NCI-H446 (cell line): ENCODE measurements at regions not wholly inside any gene's neighbourhood (a gene's known extent, or its start where the extent isn't known, plus 50 kb on each side); places are given as distances from the start of the nearest gene placed in this dataset.

Source experiments
- DNase-seq, 2 experiments: peaks; one replicate each; lab custom pipeline; 2025; lab: John Stamatoyannopoulos, UW

DNA sequence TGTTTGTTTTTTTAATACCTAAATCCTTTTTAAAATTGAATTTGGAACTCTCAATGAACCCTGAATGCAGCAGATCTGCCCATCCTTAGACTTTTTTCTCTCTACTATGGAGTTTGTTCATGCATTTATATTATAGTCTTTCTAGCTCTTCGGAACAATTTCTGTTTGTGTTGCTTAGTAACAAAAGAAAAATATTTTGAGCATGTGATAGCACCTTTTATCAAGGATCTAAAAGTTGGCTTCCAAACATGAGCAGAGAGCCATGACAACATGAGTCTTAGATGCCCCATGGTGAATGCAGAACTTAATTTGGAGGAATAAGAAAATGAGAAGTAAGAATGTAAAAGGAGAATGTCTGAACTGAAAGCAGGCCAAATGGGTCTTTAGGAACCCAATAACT lies 133.7 kb downstream of the EDN1 start:
- no peak for DNase-seq

DNA sequence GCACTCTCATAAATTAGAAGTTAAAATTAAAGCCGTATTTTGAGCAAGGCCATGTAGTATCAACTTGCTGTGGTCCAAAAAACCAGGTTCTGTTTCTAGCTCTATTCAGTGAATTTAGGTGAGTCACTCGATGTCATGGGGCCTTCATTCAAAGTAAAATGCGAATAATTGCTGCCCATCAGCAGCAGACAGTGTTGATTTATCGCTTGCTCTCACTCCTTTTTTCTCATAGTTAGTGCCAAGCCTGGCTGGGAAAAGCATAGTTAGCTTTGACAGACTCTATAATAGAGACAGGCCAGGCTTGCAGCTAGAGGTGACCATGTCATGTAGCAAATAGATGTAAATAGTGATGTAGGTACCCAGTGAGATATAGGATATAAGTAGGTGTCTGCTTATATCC lies 136.0 kb downstream of the EDN1 start:
- no peak for DNase-seq

DNA sequence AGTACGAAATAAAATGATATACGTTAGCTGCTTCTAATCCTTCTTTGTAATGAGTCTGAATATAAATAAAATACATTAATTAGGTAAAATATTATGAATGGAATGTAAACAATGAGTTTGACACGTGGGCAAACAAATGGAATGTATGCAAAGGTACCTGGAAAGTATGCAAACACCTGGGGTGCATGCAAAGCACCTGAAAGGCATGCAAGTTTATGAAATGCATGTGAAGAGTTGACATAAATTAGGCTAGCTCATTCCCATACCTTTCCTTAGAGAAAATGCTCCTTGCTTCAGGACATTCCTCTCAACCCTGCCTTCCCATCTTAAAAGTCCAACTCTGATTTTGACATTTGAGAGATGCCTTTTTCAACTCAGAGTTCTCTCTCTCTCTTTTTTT lies 140.9 kb downstream of the EDN1 start:
- DNase-seq = no peak

DNA sequence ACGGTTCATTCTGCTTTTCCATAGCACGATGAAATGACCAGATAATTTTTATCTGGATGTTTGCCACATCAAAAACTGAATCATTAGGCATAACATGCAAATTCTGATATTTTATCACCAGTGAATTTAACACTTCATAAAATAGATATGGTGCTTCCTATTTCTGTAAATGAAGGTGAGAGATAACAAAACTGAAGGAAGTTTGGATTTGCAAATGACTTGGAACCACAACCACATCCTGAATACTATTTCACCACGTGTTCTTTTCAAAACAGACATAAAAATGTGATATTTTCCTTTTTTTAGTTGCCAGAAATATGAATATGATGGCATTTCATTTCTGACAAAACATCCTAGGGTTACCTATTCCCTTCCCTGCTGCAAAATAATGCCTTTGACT lies 146.1 kb downstream of the EDN1 start:
- no peak for DNase-seq

DNA sequence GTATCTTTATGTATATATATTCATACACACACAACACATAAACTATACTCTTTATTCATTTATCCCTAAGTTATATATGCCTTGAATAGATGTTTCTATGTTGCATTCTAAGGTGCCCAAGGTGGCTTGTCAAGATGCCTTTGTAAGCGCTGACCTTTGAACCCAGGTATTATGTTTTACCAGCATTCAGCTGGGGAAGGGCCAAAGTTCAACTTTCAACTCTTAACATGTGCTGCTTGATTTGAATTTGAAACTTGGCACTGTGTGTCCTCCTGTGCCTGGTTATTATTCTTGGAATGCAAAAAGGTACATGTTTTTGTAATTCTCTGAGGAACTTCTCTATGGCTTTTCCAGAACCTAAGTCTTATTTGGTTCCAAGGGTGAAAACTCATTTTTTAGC lies 146.5 kb downstream of the EDN1 start:
- no peak for DNase-seq

DNA sequence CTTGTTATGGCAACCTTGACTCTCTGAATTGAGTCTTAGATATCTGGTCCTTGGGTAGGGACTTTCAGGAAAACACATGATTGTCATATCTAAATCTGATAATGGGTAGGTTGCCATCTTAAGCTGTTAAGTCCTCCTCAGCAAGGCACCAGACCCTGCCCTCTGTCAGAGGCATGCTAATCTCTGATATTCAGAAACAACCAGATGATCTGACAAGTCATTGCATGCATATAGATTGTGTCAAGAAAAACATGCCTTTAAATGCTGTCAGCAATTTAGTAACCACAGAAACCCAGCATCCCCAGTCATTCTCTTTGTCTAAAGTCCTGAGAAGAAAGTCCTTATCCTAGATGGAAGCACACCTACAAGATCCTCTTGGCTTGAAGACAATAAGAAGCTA lies 149.1 kb downstream of the EDN1 start:
- DNase-seq = no peak

DNA sequence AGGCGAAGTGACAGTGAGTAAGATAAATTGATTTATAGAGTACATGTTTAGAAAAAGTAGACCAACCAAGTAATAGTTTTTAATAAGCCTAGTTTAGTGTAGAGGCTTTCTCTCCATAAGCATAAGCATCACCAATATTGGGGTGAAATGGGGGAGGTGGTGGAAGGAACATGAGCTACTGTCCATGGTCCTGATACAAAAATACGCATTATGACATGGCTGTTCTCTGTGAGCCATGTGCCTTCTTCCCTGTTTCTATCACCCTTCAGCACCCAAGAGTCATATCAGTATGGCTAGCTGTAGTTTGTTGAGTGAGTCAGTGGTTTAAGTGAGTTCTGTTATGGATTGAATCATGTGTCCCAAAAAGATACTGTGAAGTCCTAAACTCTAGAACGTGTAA lies 150.8 kb downstream of the EDN1 start:
- no peak for DNase-seq

DNA sequence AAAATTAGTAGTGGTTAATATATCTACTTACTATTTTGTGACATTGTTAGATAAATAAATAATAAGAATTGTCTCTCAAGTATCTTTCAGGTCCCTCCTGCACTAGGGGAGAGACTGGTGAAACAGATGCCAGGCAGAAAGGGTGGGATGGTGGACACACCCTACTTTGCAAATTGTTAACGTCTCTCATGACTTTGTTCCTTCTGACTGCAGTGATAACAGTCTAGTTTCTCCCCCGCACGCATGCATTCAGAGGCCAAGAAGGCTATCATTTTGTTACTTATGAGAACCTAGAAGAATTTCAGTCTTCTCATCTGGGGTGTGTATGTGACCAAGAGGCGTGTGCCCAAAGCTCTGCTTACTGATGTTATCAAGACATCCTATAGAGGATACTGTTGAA lies 152.3 kb downstream of the EDN1 start:
- no peak for DNase-seq

DNA sequence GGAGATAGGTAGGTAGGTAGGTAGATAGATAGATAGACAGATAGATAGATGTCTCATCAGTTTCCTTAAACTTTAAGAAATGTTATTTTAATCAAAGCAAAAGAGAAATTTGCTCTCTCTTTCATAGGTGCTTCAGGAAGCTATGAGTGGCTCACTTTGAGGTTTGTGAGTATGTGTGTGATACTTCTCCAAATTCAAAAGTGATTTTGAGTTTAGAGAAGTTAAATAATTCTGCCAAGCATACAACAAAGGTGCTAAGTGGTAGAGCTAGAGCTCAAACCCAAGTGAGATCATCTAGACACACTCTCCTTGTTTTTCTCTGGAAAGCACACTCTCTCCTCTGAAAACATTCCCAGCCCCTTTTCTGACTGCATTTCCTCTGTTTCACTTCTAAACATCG lies 156.2 kb downstream of the EDN1 start:
- DNase-seq = no peak

DNA sequence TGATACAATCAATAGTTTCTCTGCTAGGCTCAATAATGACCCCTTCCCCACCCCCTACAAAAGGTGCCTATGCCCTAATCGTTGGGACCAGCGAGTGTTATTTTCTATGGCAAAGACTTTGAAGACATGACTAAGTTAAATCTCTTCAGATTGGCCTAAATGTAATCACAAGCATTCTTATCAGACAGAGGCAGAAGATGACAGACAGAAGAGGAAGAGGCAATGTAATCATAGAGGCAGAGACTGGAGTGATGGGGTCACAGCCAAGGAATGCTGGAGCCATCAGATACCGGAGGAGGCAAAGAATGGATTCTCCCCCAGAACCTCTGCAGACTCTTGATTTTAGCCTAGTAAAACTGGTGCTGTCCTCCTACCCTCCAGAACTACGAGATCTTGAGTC lies 159.3 kb downstream of the EDN1 start:
- DNase-seq = no peak

DNA sequence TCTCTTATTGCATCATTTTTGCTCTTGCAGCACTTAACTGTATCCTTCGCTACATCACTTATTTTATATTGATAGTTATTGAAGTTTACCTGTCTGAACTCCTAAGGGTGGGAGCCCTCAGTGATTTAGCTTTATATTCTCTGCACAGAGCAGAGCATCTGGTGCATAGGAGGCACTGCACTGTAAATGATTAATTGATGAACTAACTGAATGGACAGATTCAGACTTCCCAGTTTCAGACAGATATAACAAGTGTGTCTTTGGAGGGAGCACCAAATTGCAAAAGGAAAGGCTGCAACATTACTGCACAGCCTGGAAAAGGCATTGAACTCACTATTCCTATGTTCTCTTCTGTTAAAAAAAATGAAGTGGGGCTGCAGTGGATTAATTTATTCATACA lies 160.3 kb downstream of the EDN1 start:
- DNase-seq = no peak

DNA sequence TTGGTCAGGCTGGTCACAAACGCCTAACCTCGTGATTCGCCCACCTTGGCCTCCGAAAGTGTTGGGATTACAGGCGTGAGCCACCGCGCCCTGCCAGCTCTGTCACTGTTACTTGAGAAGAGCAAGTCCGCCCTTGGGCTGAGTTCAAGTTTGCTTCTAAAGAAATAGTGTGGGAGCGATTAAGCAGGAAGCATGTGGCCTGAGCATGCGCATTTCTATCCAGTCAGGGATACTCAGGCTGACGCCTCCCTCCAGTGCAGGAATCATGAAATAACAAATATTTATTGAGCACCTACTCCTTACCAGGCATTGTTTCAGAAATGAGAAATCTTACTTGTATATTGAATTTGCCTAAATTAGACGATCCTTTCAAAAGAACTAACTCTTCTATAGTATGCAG lies 166.2 kb downstream of the EDN1 start:
- DNase-seq = no peak

DNA sequence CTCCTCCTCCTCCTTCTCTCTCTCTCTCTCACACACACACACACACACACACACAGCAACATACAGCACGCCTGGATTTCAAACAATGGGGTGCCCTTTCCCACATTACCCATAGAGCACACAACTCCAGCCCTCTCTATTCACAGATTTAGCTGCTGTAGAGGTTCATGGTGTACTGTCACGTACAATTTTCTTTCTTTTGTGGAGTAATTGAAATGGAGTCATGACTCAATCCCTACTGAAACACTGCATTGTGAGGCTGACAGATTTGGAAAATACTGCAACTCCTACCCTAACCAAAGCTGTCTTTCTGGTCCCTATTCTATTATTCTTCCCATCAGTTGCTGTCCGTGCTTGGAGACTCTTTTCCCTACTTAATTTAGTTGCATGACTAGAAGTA lies 166.9 kb downstream of the EDN1 start:
- no peak for DNase-seq

DNA sequence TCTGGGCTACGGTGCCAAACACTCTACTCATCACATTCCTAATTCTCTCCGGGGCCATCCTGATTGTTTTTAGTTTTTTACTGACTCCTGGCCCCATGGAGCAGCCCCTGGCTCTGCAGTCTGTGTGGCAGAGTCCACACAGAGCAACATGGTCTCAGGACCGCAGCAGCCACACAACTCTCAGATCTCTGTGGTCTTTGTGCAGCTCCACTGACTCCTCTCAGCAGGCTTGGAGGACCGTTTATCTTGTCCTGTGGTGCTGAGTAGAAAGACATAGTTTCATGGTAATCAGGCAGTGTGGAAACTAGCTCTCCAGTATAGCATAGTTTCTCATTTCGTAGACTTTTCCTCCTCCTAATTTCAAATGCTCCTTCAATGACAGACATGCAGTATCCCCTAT lies 168.4 kb downstream of the EDN1 start:
- no peak for DNase-seq

DNA sequence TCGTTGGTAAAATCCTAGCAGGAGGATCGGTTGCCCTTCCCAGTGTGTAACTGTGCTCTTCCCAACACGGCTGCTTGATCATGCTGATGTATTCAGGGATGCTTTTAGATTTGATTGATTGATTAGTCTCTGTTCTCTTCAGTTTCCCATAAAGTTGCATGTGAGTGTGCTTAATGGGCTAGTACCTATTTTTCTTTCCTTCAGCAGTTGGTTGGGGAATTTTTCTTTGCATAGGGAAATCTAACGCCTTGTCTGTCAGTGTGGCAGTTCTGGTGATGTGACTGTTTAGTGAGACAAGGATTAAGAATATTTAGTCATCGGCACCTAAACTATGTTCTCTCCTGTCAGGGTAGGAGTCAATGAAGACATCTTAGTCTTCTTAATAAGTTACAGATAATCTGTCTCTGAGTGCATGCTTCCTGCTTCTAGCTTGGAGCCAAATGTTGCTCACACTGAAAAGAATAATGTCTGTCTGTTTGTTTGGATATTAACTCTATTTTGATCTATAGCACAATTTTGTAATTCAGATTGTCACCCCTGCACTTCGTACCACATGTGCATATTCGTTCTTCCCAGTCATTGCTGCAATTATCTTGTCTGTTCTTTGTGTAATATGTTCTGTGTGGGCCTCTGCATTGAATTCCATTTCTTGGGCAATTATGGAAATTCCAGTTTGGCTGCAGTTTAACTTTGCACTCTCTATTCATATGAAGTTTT lies 169.9 kb downstream of the EDN1 start:
- no peak for DNase-seq

DNA sequence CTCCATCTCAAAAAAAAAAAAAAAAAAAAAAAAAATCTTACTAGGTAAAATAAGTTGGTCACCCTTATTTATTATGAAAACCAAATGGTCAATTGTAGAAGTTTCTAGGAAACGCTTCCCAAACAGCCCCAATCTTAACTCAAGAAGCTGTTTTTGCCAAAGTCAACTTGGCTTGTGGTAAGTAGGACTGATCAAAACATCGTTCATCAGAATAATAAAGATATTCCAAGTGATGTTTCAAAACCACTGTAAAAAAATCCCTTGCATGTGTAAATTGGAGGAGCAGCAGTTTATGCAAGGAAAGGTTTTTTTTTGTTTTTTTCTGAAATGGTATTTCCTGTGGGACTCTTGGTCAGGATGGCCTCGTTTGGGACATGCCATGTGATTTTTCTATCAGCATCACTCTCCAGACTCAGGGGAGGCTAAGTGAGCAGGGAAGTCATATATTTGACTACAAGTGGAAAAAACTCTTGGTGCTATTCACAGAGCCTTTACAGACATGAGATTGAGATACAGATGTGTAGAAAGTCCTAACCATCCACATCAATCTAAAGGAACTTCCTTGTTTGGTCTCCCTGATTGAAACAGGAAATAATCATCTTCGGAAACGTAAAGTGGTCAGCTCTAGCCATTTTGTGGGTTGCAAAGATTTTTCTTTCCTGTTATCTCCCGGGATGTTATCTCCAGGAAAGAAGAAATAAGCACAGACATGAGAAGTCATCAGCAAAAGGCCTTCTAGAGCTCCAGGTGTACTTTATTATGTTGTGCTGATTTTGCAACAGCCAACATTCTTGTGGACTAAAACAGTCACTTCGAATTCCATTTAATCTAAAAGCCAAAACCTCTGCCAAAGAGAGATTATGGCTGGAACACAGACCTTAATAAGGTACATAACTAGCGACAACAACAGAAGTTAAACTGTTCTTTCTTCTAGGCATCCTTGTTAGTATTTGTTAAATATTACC lies 177.8 kb downstream of the EDN1 start:
- no peak for DNase-seq

DNA sequence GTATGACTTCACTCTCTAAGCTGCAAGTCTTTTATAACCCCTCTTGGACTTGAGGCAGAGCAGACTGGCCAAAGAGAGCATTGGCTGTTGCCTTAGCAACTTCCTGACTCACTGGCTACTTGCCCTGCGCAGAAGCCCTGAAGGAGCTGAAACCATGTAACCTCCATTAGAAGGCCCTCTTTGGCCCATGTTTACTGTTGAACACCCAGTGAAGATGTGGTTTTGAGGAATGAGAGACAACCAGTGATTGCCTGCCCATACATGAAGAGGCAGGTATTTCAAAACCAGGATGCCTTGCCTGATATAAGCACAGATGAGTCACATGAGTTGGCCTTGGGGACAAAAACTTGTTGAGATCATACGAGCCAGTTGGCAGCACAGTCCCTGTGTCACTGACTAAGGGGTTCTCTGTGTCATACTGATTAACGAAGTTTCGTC lies 182.5 kb downstream of the EDN1 start:
- no peak for DNase-seq

DNA sequence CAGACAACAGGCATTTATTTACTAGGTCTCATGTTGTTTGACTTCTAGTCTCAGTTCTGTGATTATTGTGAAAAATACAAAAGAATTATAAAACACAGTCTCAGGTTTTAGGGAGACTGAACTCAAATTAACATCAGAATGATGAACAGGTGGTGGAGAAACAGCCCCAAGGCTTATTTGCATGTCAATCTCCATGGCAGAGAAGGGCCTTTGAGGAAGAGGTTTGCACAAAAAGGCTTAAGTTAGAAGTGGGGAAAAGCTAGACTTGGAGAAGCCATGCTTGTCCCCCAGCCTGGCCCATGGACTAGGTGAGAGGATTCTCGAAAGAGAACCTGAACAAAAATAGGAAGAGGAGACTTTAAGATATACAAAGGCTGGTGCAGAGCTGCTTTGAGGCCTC lies 183.3 kb downstream of the EDN1 start:
- no peak for DNase-seq

DNA sequence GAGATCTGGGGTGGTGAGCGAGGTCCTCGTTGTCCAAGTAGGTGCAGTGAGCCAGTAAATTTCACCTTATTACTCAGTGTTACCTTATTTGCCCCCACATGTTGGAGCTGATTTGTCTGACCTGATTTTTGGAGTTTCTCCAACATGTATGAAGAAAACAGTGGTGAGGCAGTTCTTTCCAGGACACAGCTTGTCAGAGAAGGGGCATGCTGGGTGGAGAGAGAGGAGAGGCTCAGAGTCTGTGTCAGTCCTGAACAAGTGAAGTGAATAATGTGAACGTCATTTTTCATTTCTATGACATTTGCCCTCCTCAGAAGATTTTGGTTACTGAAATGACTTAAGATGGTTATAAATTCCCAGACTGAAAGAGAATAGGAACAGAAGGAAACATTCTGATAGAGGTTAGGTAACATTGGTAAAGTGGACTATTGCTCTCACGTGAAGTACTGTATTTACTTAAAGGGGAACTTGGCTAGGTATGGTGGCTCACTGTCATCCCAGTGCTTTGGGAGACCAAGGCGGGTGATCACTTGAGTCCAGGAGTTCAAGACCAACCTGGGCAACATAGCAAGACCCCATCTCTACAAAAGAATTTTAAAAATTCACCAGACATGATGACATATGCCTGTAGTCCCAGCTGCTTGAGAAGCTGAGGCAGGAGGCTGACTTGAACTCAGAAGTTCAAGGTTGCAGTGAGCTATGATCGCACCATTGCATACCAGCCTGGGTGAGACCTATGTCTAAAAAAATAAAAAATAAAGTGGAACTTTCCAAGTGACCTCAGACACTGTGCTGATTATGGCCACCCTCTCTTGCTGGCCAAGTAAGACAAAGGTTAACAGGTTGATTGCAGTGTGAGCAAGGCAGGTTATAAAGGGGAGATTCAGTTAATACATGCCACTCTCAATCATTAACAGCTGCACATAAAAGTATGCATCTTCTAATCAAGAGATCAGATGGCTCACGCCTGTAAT lies 184.3 kb downstream of the EDN1 start:
- no peak for DNase-seq

DNA sequence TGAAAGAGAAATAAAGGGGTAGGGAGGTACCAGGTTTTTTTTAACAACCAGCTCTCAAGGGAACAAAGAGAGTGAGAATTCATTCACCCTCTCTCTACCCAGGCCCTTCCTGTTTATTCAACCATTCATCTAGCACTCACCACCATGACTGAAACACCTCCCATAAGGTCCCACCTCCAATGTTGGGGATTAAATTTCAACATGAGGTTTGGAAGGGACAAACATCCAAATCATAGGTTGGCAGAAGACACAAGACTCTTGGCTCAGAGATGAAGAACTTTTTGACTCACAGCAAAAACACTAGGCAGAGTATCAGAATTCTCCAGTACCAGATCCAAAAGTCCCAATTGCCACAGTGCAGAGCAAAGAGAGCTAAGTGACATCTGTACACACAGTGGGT lies 186.3 kb downstream of the EDN1 start:
- DNase-seq = no peak

DNA sequence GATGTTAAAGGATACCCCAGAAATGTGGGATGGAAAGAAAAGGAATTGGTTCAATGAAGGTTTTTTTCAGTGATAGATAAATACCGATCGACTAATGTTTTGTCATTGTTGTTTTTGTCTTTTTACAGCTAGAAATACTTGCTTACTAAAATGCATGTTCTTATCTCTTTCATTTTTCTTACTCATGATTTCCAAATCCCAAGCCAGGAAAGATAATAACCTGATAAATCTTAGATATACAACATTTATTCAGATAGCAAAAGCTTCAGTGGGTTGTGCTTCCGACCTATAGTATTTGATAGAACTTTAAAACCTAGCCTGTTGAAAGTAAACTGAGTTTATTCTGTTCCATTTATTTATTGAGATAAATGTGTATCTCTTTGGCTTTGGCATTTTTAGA lies 187.5 kb downstream of the EDN1 start:
- DNase-seq = no peak

DNA sequence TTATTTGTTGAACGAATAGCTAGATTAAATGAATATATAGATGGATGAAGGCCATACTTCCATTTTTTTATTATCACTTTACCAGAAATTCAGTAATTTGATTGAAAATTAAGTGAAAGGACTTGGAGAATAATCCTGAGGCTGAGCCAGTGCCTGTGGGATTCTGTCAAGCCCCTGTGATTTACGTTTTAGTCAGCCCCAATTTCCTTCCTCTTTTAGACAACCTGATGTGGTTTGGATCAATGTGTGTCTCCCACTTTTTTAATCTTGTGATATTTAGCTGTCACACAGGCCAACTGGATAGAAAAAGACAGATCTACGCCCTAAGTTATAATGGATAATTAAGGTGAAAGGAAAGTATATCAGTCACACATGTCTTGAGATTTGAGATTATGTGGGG lies 188.8 kb downstream of the EDN1 start:
- no peak for DNase-seq
